ENCODE measurements at regions not wholly inside any gene's neighbourhood (a gene's known extent, or its start where the extent isn't known, plus 50 kb on each side); places are given as distances from the start of the nearest gene placed in this dataset.

DNA sequence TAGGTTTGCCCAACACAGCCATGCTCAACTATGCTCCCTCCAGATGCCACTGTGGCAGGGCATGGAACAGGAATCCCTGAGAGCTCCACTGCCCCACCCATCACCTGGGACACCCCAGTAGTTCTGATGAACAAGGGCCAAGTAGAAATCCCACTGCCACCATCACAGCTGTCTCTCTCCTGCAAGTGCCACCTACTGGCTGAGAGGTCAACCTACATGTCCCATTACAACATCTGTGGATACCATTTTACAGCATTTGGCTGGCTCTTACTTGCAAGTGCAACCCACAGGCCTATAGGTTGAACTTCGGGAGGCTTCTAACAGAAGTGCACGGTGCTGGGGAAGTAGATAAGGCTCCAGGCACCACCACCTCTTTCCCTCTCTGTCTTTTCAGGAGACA is 142.5 kb downstream of the CXXC4 start:
- H3K27ac Mint-ChIP-seq = no peak overlapping the region

DNA sequence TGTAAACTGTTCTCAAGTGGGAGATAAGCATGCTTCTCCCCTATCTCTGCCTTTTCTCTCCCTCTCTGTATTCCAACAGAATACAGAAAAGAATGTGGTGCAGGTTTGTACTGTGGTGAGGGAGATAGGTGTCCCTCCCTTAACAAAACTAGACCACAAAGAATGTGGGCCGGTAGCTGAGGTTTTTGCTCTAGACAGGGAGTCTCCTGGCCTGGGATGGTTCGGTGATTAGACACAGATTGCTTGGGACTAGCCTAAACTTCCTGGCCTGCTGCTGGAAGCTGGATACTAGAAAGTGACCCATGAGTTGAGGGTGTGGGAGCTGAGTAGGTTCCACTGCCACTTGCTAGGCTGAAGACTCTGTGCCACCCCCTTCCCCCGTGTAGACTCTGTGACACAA is 143.0 kb downstream of the CXXC4 start:
- Mint-ChIP-seq H3K9me3 (ENCODE audit: insufficient read depth) (peaks cover 7% of the 10 kb centered on the region), H3K4me3 (no peak overlapping the region), H3K27me3 (no peaks in the 10 kb centered on the region), H3K4me1 (no peaks in the 10 kb centered on the region), H3K27ac (no peak overlapping the region)
- intact Hi-C loops (cut with micrococcal nuclease) = no loop called here
- DNase-seq (no peak), ATAC-seq (ENCODE audit: low read depth) (no peak)
- Histone ChIP-seq H2AFZ (ENCODE audit: insufficient read depth, low read depth, low read length, poor library complexity, severe bottlenecking) (no peak overlapping the region), H3K9me3 (ENCODE audit: control extremely low read depth in 1 of 3, control insufficient read depth in 2 of 3, insufficient read depth in 1 of 3, low read length in 2 of 3) (peaks cover 0 to 21% (median 4%) of the 10 kb centered on the region in 3 donors), H3K27ac (ENCODE audit: low read length in 2 of 2) (no peak overlapping the region), H3K4me1 (ENCODE audit: control insufficient read depth in 2 of 2, insufficient read depth in 2 of 2, low read length in 2 of 2) (no peaks in the 10 kb centered on the region), H3K4me2 (replicated peaks; ENCODE audit: low read depth, low read length, poor library complexity, severe bottlenecking) (no peak overlapping the region), H3K27me3 (replicated peaks in 1 of 4; ENCODE audit: control extremely low read depth in 1 of 4, control insufficient read depth in 3 of 4, insufficient read depth in 4 of 4, low read length in 3 of 4) (no peaks in the 10 kb centered on the region), H3K36me3 (replicated peaks in 1 of 2; ENCODE audit: control extremely low read depth in 1 of 2, control insufficient read depth in 1 of 2, extremely low read depth in 1 of 2, insufficient read depth in 2 of 2, low read length in 1 of 2) (no peaks in the 10 kb centered on the region), H3K4me3 (ENCODE audit: control extremely low read depth in 1 of 5, extremely low read depth in 1 of 5, insufficient read depth in 1 of 5, low read depth in 2 of 5, low read length in 4 of 5) (no peak overlapping the region), H3K9ac (ENCODE audit: low read length) (no peak overlapping the region), H3K79me2 (ENCODE audit: control insufficient read depth, insufficient read depth, low read length) (no peaks in the 10 kb centered on the region), H4K20me1 (ENCODE audit: control insufficient read depth, insufficient read depth, low read length, poor library complexity, severe bottlenecking) (no peaks in the 10 kb centered on the region)
- TF ChIP-seq, protein P1, sequence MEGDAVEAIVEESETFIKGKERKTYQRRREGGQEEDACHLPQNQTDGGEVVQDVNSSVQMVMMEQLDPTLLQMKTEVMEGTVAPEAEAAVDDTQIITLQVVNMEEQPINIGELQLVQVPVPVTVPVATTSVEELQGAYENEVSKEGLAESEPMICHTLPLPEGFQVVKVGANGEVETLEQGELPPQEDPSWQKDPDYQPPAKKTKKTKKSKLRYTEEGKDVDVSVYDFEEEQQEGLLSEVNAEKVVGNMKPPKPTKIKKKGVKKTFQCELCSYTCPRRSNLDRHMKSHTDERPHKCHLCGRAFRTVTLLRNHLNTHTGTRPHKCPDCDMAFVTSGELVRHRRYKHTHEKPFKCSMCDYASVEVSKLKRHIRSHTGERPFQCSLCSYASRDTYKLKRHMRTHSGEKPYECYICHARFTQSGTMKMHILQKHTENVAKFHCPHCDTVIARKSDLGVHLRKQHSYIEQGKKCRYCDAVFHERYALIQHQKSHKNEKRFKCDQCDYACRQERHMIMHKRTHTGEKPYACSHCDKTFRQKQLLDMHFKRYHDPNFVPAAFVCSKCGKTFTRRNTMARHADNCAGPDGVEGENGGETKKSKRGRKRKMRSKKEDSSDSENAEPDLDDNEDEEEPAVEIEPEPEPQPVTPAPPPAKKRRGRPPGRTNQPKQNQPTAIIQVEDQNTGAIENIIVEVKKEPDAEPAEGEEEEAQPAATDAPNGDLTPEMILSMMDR (IDR thresholded peaks at IDR 0.05) = no peak
- TF ChIP-seq EZH2 (IDR thresholded peaks at IDR 0.05; ENCODE audit: borderline replicate concordance, insufficient read depth, low read depth, low read length, poor library complexity, severe bottlenecking) = no peak
- ChIA-PET CTCF (no interaction called here), POLR2A (no interaction called here)
- WGBS (ENCODE audit: insufficient coverage) = 100% methylated on average over 1 of the region's 3 CpGs

More for the DNA sequence above, 142.5 kb downstream of the CXXC4 start:
- Mint-ChIP-seq H3K9me3 (ENCODE audit: insufficient read depth) (peaks cover 7% of the 10 kb centered on the region), H3K4me1 (no peaks in the 10 kb centered on the region), H3K4me3 (no peak overlapping the region), H3K27me3 (no peaks in the 10 kb centered on the region)
- Histone ChIP-seq H3K27ac (ENCODE audit: low read length in 2 of 2) (no peak overlapping the region), H3K36me3 (replicated peaks in 1 of 2; ENCODE audit: control extremely low read depth in 1 of 2, control insufficient read depth in 1 of 2, extremely low read depth in 1 of 2, insufficient read depth in 2 of 2, low read length in 1 of 2) (no peaks in the 10 kb centered on the region), H3K9me3 (ENCODE audit: control extremely low read depth in 1 of 3, control insufficient read depth in 2 of 3, insufficient read depth in 1 of 3, low read length in 2 of 3) (peaks cover 0 to 21% (median 4%) of the 10 kb centered on the region in 3 donors), H3K4me1 (ENCODE audit: control insufficient read depth in 2 of 2, insufficient read depth in 2 of 2, low read length in 2 of 2) (no peaks in the 10 kb centered on the region), H4K20me1 (ENCODE audit: control insufficient read depth, insufficient read depth, low read length, poor library complexity, severe bottlenecking) (no peaks in the 10 kb centered on the region), H2AFZ (ENCODE audit: insufficient read depth, low read depth, low read length, poor library complexity, severe bottlenecking) (no peak overlapping the region), H3K9ac (ENCODE audit: low read length) (no peak overlapping the region), H3K79me2 (ENCODE audit: control insufficient read depth, insufficient read depth, low read length) (no peaks in the 10 kb centered on the region), H3K4me2 (replicated peaks; ENCODE audit: low read depth, low read length, poor library complexity, severe bottlenecking) (no peak overlapping the region), H3K4me3 (ENCODE audit: control extremely low read depth in 1 of 5, extremely low read depth in 1 of 5, insufficient read depth in 1 of 5, low read depth in 2 of 5, low read length in 4 of 5) (no peak overlapping the region), H3K27me3 (replicated peaks in 1 of 4; ENCODE audit: control extremely low read depth in 1 of 4, control insufficient read depth in 3 of 4, insufficient read depth in 4 of 4, low read length in 3 of 4) (no peaks in the 10 kb centered on the region)
- CTCF ChIA-PET = no interaction called here
- intact Hi-C loops (cut with micrococcal nuclease) = no loop called here
- POLR2A ChIA-PET = no interaction called here
- 100% methylated on average over 2 of the region's 2 CpGs for WGBS (ENCODE audit: insufficient coverage)
- no peak for TF ChIP-seq EZH2 (IDR thresholded peaks at IDR 0.05; ENCODE audit: borderline replicate concordance, insufficient read depth, low read depth, low read length, poor library complexity, severe bottlenecking)
- TF ChIP-seq, protein P1 (IDR thresholded peaks at IDR 0.05) = no peak
- DNase-seq (no peak), ATAC-seq (ENCODE audit: low read depth) (no peak)

All from B cell (primary cell).